Inferior parietal cortex (tissue), 1 donor: ENCODE measurements at regions not wholly inside any gene's neighbourhood (a gene's known extent, or its start where the extent isn't known, plus 50 kb on each side); places are given as distances from the start of the nearest gene placed in this dataset.

Experiments
- DNase-seq: peaks from one replicate; pipeline ENCODE4 v3.0.0-alpha.2; 2016; ENCODE audit errors: extremely low spot score

- DNase-seq = no peak
Measured at GRCh38 chr16:85173981-85174751, 61.9 kb upstream of the CIBAR2 start.

GRCh38 chr16:85174871-85175723 is 62.8 kb upstream of the CIBAR2 start:
- DNase-seq = no peak

- DNase-seq = no peak
Measured at GRCh38 chr16:85175724-85176233, 63.5 kb upstream of the CIBAR2 start.

- no peak for DNase-seq
Measured at GRCh38 chr16:85176541-85177447, 64.5 kb upstream of the CIBAR2 start.

GRCh38 chr16:85177448-85177846 is 65.2 kb upstream of the CIBAR2 start:
- no peak for DNase-seq

GRCh38 chr16:85178006-85178591 is 65.8 kb upstream of the CIBAR2 start:
- no peak for DNase-seq

GRCh38 chr16:85178596-85178995 is 66.3 kb upstream of the CIBAR2 start:
- no peak for DNase-seq

GRCh38 chr16:85179344-85180046 is 67.2 kb upstream of the CIBAR2 start:
- DNase-seq = no peak

GRCh38 chr16:85180047-85180826 is 68.0 kb upstream of the CIBAR2 start:
- no peak for DNase-seq

- no peak for DNase-seq
Measured at GRCh38 chr16:85180827-85181738, 68.8 kb upstream of the CIBAR2 start.

GRCh38 chr16:85181739-85182129 is 69.5 kb upstream of the CIBAR2 start:
- no peak for DNase-seq

GRCh38 chr16:85182286-85182685 is 70.0 kb upstream of the CIBAR2 start:
- no peak for DNase-seq

- no peak for DNase-seq
Measured at GRCh38 chr16:85182774-85183173, 70.5 kb upstream of the CIBAR2 start.

- DNase-seq = no peak
Measured at GRCh38 chr16:85183564-85183963, 71.3 kb upstream of the CIBAR2 start.

GRCh38 chr16:85184404-85184803 is 72.1 kb upstream of the CIBAR2 start:
- DNase-seq = no peak

GRCh38 chr16:85185303-85186100 is 73.2 kb upstream of the CIBAR2 start:
- DNase-seq = no peak

GRCh38 chr16:85187002-85187401 is 74.7 kb upstream of the CIBAR2 start:
- no peak for DNase-seq

- DNase-seq = no peak
Measured at GRCh38 chr16:85187447-85187846, 75.2 kb upstream of the CIBAR2 start.
